DND-41 (cell line): ENCODE measurements at regions not wholly inside any gene's neighbourhood (a gene's known extent, or its start where the extent isn't known, plus 50 kb on each side); places are given as distances from the start of the nearest gene placed in this dataset.

Source experiments
- EZH2 ChIP-seq: IDR thresholded peaks from 3 replicates; pipeline ENCODE4 v1.6.1; 2012; ENCODE audit warnings: borderline replicate concordance, low read depth, mild to moderate bottlenecking, moderate library complexity, low read length, inconsistent platforms; ENCODE audit not compliant: severe bottlenecking
- TF ChIP-seq, protein P1 (sequence below): IDR thresholded peaks from 2 replicates; pipeline ENCODE4 v1.5.1; 2012; ENCODE audit warnings: borderline replicate concordance, low read length, moderate library complexity, mild to moderate bottlenecking; ENCODE audit not compliant: poor library complexity, severe bottlenecking; ENCODE audit errors: extremely low read depth

DNA sequence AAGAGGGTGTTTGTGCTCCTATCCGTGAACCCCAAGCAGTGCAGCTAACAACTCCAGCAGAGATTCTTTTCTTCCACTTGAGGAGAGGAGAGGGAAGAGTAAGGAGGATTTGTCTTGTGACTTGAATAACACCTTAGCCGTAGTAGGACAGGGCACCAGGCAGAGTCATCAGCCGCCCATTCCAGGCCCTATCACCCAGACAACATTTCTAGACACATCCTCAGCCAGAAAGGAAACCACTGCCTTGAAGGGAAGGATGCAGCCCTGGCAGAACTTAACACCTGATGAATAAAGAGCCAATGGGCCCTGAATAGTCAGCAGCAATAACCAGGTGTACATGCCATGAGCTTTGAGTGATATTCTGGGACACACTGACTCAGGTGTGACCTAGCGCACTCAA is 1013.0 kb upstream of the COX7C start:
- TF ChIP-seq, protein P1, sequence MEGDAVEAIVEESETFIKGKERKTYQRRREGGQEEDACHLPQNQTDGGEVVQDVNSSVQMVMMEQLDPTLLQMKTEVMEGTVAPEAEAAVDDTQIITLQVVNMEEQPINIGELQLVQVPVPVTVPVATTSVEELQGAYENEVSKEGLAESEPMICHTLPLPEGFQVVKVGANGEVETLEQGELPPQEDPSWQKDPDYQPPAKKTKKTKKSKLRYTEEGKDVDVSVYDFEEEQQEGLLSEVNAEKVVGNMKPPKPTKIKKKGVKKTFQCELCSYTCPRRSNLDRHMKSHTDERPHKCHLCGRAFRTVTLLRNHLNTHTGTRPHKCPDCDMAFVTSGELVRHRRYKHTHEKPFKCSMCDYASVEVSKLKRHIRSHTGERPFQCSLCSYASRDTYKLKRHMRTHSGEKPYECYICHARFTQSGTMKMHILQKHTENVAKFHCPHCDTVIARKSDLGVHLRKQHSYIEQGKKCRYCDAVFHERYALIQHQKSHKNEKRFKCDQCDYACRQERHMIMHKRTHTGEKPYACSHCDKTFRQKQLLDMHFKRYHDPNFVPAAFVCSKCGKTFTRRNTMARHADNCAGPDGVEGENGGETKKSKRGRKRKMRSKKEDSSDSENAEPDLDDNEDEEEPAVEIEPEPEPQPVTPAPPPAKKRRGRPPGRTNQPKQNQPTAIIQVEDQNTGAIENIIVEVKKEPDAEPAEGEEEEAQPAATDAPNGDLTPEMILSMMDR: no peak
- TF ChIP-seq EZH2: no peak
